Activated CD4-positive, alpha-beta T cell treated with anti-CD3 and anti-CD28 coated beads, Interleukin-2, amount 10 ng/mL, durations not matched to agents 24 days and 14 days (primary cell): ENCODE measurements at regions not wholly inside any gene's neighbourhood (a gene's known extent, or its start where the extent isn't known, plus 50 kb on each side); places are given as distances from the start of the nearest gene placed in this dataset.

Experiments
- DNase-seq: peaks from one replicate; pipeline ENCODE4 v3.0.0; 2022
- H3K27ac Mint-ChIP-seq: one replicate; pipeline ENCODE4 v1.8.0; 2022; ENCODE audit warnings: mild to moderate bottlenecking, mixed read lengths
- H3K27me3 Mint-ChIP-seq: one replicate; pipeline ENCODE4 v1.8.0; 2022; ENCODE audit warnings: mixed read lengths
- H3K36me3 Mint-ChIP-seq: one replicate; pipeline ENCODE4 v1.8.0; 2022; ENCODE audit warnings: low read depth, mild to moderate bottlenecking, mixed read lengths
- H3K4me1 Mint-ChIP-seq: one replicate; pipeline ENCODE4 v1.8.0; 2021; ENCODE audit warnings: mixed read lengths
- H3K4me3 Mint-ChIP-seq: one replicate; pipeline ENCODE4 v1.8.0; 2022; ENCODE audit warnings: mild to moderate bottlenecking, moderate library complexity, mixed read lengths
- H3K9me3 Mint-ChIP-seq: one replicate; pipeline ENCODE4 v1.8.0; 2021; ENCODE audit warnings: mixed read lengths
- intact Hi-C: fragments of 100-400 bp; cut with micrococcal nuclease; formaldehyde crosslinking; loops from one replicate; pipeline ENCODE4 v1.15.1; 2023

DNA sequence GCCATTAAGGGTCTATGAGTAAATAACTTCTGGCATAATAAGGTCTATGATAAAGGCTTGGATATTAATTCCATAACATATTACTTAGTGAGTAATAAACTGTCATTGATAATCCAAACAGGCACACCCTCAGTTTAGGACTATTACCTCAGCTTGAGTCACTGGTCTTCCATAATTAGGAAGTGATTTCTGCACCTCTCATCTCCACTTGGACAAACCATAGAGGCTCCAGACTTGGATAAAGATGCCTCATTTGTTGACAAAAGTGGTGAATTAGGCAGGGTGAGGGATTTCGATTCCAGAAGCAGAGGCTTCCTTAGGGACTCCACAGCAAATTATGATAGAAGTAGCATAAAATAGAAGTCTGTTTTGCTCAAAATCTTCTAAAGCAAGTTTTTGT, 127.5 kb upstream of the MTAP start:
- Mint-ChIP-seq H3K4me1 (peaks cover 3% of the 10 kb centered on the region), H3K27me3 (peaks cover 8% of the 10 kb centered on the region), H3K9me3 (peaks cover 4% of the 10 kb centered on the region), H3K27ac (no peak overlapping the region), H3K4me3 (no peak overlapping the region), H3K36me3 (no peaks in the 10 kb centered on the region)
- no peak for DNase-seq
- intact Hi-C loops, result loop anchor here (5.0 kb wide), 1 partner anchor 58 kb away; no protein-coding TSS in a partner anchor

GRCh38 chr9:21677387-21677786, 125.0 kb upstream of the MTAP start:
- Mint-ChIP-seq H3K36me3 (no peaks in the 10 kb centered on the region), H3K27ac (no peak overlapping the region), H3K4me3 (no peak overlapping the region), H3K4me1 (no peaks in the 10 kb centered on the region), H3K27me3 (peaks cover 8% of the 10 kb centered on the region), H3K9me3 (peaks cover 4% of the 10 kb centered on the region)
- intact Hi-C loops, result loop anchor here (5.0 kb wide), 1 partner anchor 60 kb away; no protein-coding TSS in a partner anchor
- DNase-seq, result no peak

GRCh38 chr9:21677834-21678233, 124.6 kb upstream of the MTAP start:
- Mint-ChIP-seq H3K4me1 (no peaks in the 10 kb centered on the region), H3K27ac (no peak overlapping the region), H3K27me3 (peaks cover 6% of the 10 kb centered on the region), H3K36me3 (no peaks in the 10 kb centered on the region), H3K4me3 (no peak overlapping the region), H3K9me3 (peaks cover 4% of the 10 kb centered on the region)
- intact Hi-C loops, result loop anchor here (5.0 kb wide), 1 partner anchor 61 kb away; no protein-coding TSS in a partner anchor
- DNase-seq, result no peak

DNA sequence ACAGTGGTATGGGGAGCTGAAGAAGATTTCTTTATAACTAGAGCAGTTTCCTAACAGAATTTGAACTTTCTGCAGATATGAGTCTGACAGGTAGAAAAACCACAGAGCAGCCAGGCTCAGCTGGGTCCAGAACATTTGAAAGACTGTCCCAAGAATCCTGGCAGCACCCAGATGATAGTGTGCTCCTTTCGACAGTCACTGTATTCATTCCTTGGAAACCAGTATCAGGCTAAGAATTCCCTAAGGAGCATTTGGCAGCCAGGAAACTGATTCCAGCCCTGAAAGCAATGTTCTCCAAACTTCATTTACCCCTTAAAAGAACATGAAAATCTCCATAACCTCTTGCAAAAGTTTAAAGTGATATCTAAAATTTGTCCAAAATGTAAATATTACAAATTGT, 123.0 kb upstream of the MTAP start:
- H3K4me1 Mint-ChIP-seq, result peaks cover 7% of the 10 kb centered on the region
- DNase-seq, result no peak
- H3K27ac Mint-ChIP-seq, result no peak overlapping the region
- H3K27me3 Mint-ChIP-seq, result peaks cover 6% of the 10 kb centered on the region
- H3K4me3 Mint-ChIP-seq, result no peak overlapping the region
- H3K36me3 Mint-ChIP-seq, result no peaks in the 10 kb centered on the region
- intact Hi-C loops, result loop anchor here (5.0 kb wide), 1 partner anchor 62 kb away; no protein-coding TSS in a partner anchor
- no peaks in the 10 kb centered on the region for H3K9me3 Mint-ChIP-seq

- intact Hi-C loops, result loop anchor here (1.0 kb wide), 1 partner anchor 117 kb away; no protein-coding TSS in a partner anchor
- H3K4me3 Mint-ChIP-seq, result no peak overlapping the region
- peaks cover 17% of the 10 kb centered on the region for H3K4me1 Mint-ChIP-seq
- peaks cover 3% of the 10 kb centered on the region for H3K27me3 Mint-ChIP-seq
- DNase-seq, result no peak
- H3K36me3 Mint-ChIP-seq, result no peaks in the 10 kb centered on the region
- no peaks in the 10 kb centered on the region for H3K9me3 Mint-ChIP-seq
- H3K27ac Mint-ChIP-seq, result no peak overlapping the region
Observed at GRCh38 chr9:21680590-21680989, 121.8 kb upstream of the MTAP start.

GRCh38 chr9:21681641-21682040, 120.8 kb upstream of the MTAP start:
- H3K27ac Mint-ChIP-seq, result no peak overlapping the region
- H3K36me3 Mint-ChIP-seq, result no peaks in the 10 kb centered on the region
- no peak overlapping the region for H3K4me3 Mint-ChIP-seq
- intact Hi-C loops, result no loop called here
- no peak for DNase-seq
- H3K27me3 Mint-ChIP-seq, result no peaks in the 10 kb centered on the region
- H3K4me1 Mint-ChIP-seq, result peaks cover 23% of the 10 kb centered on the region
- H3K9me3 Mint-ChIP-seq, result no peaks in the 10 kb centered on the region

- H3K27me3 Mint-ChIP-seq, result no peaks in the 10 kb centered on the region
- no peak overlapping the region for H3K27ac Mint-ChIP-seq
- H3K4me1 Mint-ChIP-seq, result peaks cover 23% of the 10 kb centered on the region
- H3K36me3 Mint-ChIP-seq, result no peaks in the 10 kb centered on the region
- H3K9me3 Mint-ChIP-seq, result no peaks in the 10 kb centered on the region
- no peak for DNase-seq
- H3K4me3 Mint-ChIP-seq, result no peak overlapping the region
- intact Hi-C loops, result no loop called here
Observed at GRCh38 chr9:21682381-21682780, 120.1 kb upstream of the MTAP start.

DNA sequence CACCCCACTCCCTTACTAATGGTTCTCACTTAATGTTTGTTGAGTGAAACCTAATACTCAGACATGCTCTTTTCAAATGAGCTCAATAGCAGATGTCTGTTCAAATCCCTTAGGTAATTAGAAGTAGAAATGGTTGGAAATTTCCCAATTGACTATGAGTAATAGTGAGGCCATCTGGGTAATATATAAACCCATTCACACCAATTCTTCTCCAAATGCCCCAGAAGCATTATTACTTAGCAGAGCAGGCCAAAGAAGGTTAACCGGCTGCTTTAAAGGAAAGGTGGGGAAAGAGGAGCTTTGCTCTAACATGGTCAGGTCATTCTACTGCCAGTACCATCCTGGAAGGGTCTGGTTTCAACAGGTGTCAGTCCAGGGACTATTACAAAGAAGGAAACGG, 119.5 kb upstream of the MTAP start:
- Mint-ChIP-seq H3K27me3 (no peaks in the 10 kb centered on the region), H3K4me1 (peaks cover 23% of the 10 kb centered on the region), H3K36me3 (no peaks in the 10 kb centered on the region), H3K4me3 (no peak overlapping the region), H3K9me3 (no peaks in the 10 kb centered on the region), H3K27ac (no peak overlapping the region)
- intact Hi-C loops, result no loop called here
- DNase-seq, result no peak

DNA sequence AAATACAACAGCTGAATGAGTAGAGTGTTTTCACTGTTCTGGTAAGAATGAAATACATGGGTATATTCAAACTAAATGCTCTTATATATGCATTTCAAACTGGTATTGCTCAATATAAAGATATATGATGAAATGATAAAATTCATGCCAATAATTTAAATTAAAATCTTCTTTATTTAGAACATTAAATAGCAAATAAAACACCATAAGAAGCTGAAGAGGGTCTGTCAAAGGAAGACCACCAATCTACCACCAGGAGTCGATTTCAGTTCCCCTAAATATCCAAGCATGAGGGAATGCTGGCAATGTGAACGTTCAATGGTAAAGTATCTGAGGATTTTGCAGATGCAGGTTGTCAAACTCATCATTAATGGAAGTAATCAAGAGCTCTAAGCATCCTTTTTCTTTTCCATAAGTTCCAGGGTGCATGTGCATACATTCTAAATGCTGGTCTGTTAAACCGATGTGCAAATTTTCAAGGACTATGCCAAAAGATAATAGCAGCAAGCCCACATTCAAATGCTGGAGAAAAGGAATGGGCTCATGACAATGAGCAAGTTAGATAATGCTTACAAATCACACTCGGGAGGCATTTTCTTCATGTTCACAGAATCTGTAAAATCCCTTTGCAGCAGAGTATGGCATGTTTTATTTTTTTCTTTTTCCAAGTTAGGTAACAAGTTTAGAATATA, 118.8 kb upstream of the MTAP start:
- intact Hi-C loops, result loop anchor here (2.0 kb wide), 1 partner anchor 125 kb away; no protein-coding TSS in a partner anchor
- DNase-seq, result no peak
- no peaks in the 10 kb centered on the region for H3K9me3 Mint-ChIP-seq
- H3K27me3 Mint-ChIP-seq, result no peaks in the 10 kb centered on the region
- peaks cover 27% of the 10 kb centered on the region for H3K4me1 Mint-ChIP-seq
- no peaks in the 10 kb centered on the region for H3K36me3 Mint-ChIP-seq
- no peak overlapping the region for H3K4me3 Mint-ChIP-seq
- no peak overlapping the region for H3K27ac Mint-ChIP-seq

DNA sequence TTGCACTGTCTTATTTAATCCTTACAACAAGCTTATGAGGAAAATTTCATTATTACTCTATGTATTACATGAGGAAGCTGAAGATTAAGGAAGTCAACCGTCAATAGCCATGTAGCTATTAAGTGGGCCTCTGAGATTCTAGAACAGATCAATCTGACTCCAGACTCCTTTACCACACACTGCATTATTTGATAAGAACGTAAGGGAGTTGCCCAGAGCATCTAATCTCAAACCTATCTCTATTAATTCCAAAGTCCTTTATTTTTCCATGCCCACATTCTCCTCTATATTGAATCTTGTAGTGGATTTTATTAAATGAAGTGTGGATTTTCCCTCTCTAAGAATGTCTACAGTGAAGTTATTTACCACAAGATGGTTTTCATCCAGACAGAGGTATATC, 118.2 kb upstream of the MTAP start:
- Mint-ChIP-seq H3K4me1 (peaks cover 27% of the 10 kb centered on the region), H3K9me3 (no peaks in the 10 kb centered on the region), H3K27ac (no peak overlapping the region), H3K4me3 (no peak overlapping the region), H3K27me3 (no peaks in the 10 kb centered on the region), H3K36me3 (no peaks in the 10 kb centered on the region)
- no peak for DNase-seq
- intact Hi-C loops, result loop anchor here (2.0 kb wide), 1 partner anchor 125 kb away; no protein-coding TSS in a partner anchor

DNA sequence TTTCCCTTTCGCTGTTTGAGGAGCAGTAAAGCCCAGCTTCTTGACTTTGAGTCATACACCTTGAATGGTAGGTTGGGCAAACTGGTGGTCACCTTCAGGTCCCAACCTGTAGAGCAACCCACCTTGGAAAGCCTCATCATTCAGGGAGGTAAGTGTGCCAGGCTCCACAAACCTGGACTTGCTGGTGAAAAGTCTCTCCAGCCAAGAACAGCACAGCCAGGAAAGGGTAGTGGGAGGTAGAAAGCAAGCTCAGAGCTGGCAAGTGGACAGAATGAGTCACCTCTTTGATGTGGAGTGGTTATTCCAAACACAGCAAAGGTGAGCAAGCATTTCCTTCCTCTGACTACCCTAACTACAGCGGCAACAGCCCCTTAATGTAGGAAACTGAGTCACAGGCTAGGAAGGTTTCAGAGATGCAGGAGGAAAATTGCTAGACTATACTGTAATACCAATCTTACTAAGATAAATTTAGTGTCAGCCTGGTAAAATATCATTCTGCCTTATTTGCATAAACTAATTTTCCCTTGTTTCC, 117.5 kb upstream of the MTAP start:
- DNase-seq, result no peak
- intact Hi-C loops, result loop anchor here (1.0 to 5.0 kb wide), 6 partner anchors 58 to 1688 kb away; no protein-coding TSS in a partner anchor

GRCh38 chr9:21685502-21685901, 116.9 kb upstream of the MTAP start:
- intact Hi-C loops, result loop anchor here (1.0 to 5.0 kb wide), 6 partner anchors 58 to 1688 kb away; no protein-coding TSS in a partner anchor
- peaks cover 27% of the 10 kb centered on the region for H3K4me1 Mint-ChIP-seq

More for the DNA sequence above, 117.5 kb upstream of the MTAP start:
- H3K4me1 Mint-ChIP-seq, result peaks cover 27% of the 10 kb centered on the region
- peak overlapping the region; percentile 17 for H3K4me3 Mint-ChIP-seq
- no peaks in the 10 kb centered on the region for H3K27me3 Mint-ChIP-seq
- H3K9me3 Mint-ChIP-seq, result no peaks in the 10 kb centered on the region
- H3K27ac Mint-ChIP-seq, result peak overlapping the region; percentile 81
- H3K36me3 Mint-ChIP-seq, result no peaks in the 10 kb centered on the region

GRCh38 chr9:21686738-21687137, 115.7 kb upstream of the MTAP start:
- Mint-ChIP-seq H3K27me3 (peaks cover 5% of the 10 kb centered on the region), H3K36me3 (no peaks in the 10 kb centered on the region), H3K27ac (no peak overlapping the region), H3K4me1 (peaks cover 27% of the 10 kb centered on the region), H3K4me3 (no peak overlapping the region), H3K9me3 (no peaks in the 10 kb centered on the region)
- DNase-seq, result no peak
- intact Hi-C loops, result loop anchor here (5.0 kb wide), 4 partner anchors 59 to 1689 kb away; no protein-coding TSS in a partner anchor

More at GRCh38 chr9:21685502-21685901, 116.9 kb upstream of the MTAP start:
- H3K27me3 Mint-ChIP-seq, result no peaks in the 10 kb centered on the region
- DNase-seq, result no peak
- H3K36me3 Mint-ChIP-seq, result no peaks in the 10 kb centered on the region
- H3K4me3 Mint-ChIP-seq, result no peak overlapping the region
- no peak overlapping the region for H3K27ac Mint-ChIP-seq
- no peaks in the 10 kb centered on the region for H3K9me3 Mint-ChIP-seq

DNA sequence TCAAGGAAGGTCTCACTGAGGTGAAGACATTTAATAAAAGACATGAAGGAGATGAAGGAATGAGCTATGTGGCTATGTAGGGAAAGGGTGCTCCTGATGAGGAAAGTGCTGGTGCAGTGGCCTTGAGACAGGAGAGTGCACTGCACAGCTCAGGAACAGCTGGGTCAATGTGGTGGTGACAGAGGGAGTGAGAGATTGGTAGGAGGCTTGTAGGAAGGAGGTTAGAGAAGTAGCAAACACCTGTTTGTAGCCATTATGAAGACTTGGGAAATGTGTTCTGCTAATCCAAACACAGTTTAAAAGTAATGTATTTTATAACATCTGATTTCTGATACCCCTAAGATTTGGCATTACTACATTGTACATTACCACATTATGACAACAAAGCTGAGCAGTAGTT, 115.1 kb upstream of the MTAP start:
- Mint-ChIP-seq H3K27me3 (peaks cover 10% of the 10 kb centered on the region), H3K4me1 (peaks cover 27% of the 10 kb centered on the region), H3K9me3 (no peaks in the 10 kb centered on the region), H3K36me3 (no peaks in the 10 kb centered on the region), H3K4me3 (no peak overlapping the region), H3K27ac (no peak overlapping the region)
- DNase-seq, result no peak
- intact Hi-C loops, result loop anchor here (5.0 kb wide), 4 partner anchors 60 to 1690 kb away; no protein-coding TSS in a partner anchor
